Endothelial cell of umbilical vein (primary cell): ENCODE measurements at regions not wholly inside any gene's neighbourhood (a gene's known extent, or its start where the extent isn't known, plus 50 kb on each side); places are given as distances from the start of the nearest gene placed in this dataset.

ENCODE experiments used
- BruUV-seq: library from RNA; stranded (reverse); fragments of 400-500 nt; replicated peaks from 2 replicates; lab custom pipeline; 2021; lab: Mats Ljungman, UMichigan
- CTCF ChIA-PET: fragments of 300-600, 350-600 bp; sonication (Branson Sonifier 250); formaldehyde crosslinking; loops from one replicate; lab custom pipeline; 2021; ENCODE audit warnings: antibody characterized with exemption, inconsistent platforms; lab: Charles Lee
- POLR2A ChIA-PET: fragments of 300-600, 350-600 bp; sonication (Branson Sonifier 250); formaldehyde crosslinking; loops from one replicate; lab custom pipeline; 2021; ENCODE audit warnings: antibody characterized with exemption, inconsistent platforms; lab: Charles Lee
- DNase-seq: peaks from one replicate; pipeline ENCODE4 v3.0.0-alpha.2; 2011; ENCODE audit warnings: low read depth, low spot score
- FAIRE-seq: peaks from 2 replicates; lab custom pipeline; 2011; peaks lifted over from hg19 to GRCh38; lab: Jason Lieb, UNC
- H2AFZ ChIP-seq: 2 replicates; pipeline ENCODE4 v1.6.0; 2012; ENCODE audit warnings: low read depth, low read length, control low read depth, inconsistent platforms
- H3K27ac ChIP-seq: 2 replicates; pipeline ENCODE4 v1.5.1; 2011; ENCODE audit warnings: low read depth, mild to moderate bottlenecking, control low read depth, low read length, moderate library complexity; ENCODE audit not compliant: insufficient read depth
- H3K27me3 ChIP-seq, 2 experiments: 2 replicates each; pipeline versions ENCODE4 v1.6.0 to v1.6.1; 2011; ENCODE audit warnings: low read length in 2 of 2, mixed read lengths in 1 of 2; ENCODE audit not compliant: control insufficient read depth in 2 of 2, insufficient read depth in 2 of 2
- H3K36me3 ChIP-seq, 2 experiments: 2 replicates in 1 of 2; 3 replicates in 1 of 2; pipeline ENCODE4 v1.5.1; 2011; ENCODE audit warnings: low read length in 2 of 2, mild to moderate bottlenecking in 1 of 2, moderate library complexity in 1 of 2; ENCODE audit not compliant: control insufficient read depth in 2 of 2, insufficient read depth in 2 of 2; ENCODE audit errors: extremely low read depth in 1 of 2
- H3K4me1 ChIP-seq: 3 replicates; pipeline ENCODE4 v1.5.1; 2011; ENCODE audit warnings: mild to moderate bottlenecking, low read length; ENCODE audit not compliant: control insufficient read depth, insufficient read depth; ENCODE audit errors: extremely low read depth
- H3K4me2 ChIP-seq: 2 replicates; pipeline ENCODE4 v1.6.1; 2011; ENCODE audit warnings: low read length, control low read depth, mixed read lengths; ENCODE audit not compliant: insufficient read depth
- H3K4me3 ChIP-seq, 3 experiments: fragments of 200-600 bp in 1 of 3; sonication (generic), shearing (Covaris generic) in 1 of 3; replicated peaks in 1 of 3; 2 replicates each; pipeline ENCODE4 v1.5.1; 2011 to 2016; ENCODE audit warnings: control low read depth in 3 of 3, low read length in 3 of 3, mild to moderate bottlenecking in 2 of 3, inconsistent platforms in 1 of 3, low read depth in 1 of 3, moderate library complexity in 1 of 3; ENCODE audit not compliant: insufficient read depth in 1 of 3
- H3K79me2 ChIP-seq: 2 replicates; pipeline ENCODE4 v1.6.0; 2012; ENCODE audit warnings: low read length, inconsistent platforms; ENCODE audit not compliant: control insufficient read depth, insufficient read depth
- H3K9ac ChIP-seq: replicated peaks from 2 replicates; pipeline ENCODE3; 2011; ENCODE audit warnings: low read length, control low read depth; ENCODE audit not compliant: insufficient read depth; ENCODE audit errors: extremely low read depth
- H3K9me1 ChIP-seq: replicated peaks from 3 replicates; pipeline ENCODE4 v1.6.0; 2011; ENCODE audit warnings: mild to moderate bottlenecking, low read length; ENCODE audit not compliant: control insufficient read depth, insufficient read depth; ENCODE audit errors: extremely low read depth
- H3K9me3 ChIP-seq: replicated peaks from 2 replicates; pipeline ENCODE4 v1.5.1; 2012; ENCODE audit warnings: low read length, inconsistent platforms; ENCODE audit not compliant: control insufficient read depth, insufficient read depth
- H4K20me1 ChIP-seq: replicated peaks from 2 replicates; pipeline ENCODE3; 2011; ENCODE audit warnings: mild to moderate bottlenecking, low read length; ENCODE audit not compliant: control insufficient read depth, insufficient read depth; ENCODE audit errors: extremely low read depth
- CTCF ChIP-seq, 2 donors: IDR thresholded peaks; 1 replicate in 1 of 2; 2 replicates in 1 of 2; pipeline ENCODE4 v1.5.1; 2011; ENCODE audit warnings: low read length in 2 of 2, mild to moderate bottlenecking in 2 of 2, moderate library complexity in 2 of 2, control low read depth in 1 of 2, inconsistent platforms in 1 of 2, low read depth in 1 of 2; ENCODE audit not compliant: insufficient read depth in 1 of 2; ENCODE audit errors: extremely low read depth in 1 of 2
- EZH2 ChIP-seq: IDR thresholded peaks from 2 replicates; pipeline ENCODE4 v1.6.1; 2012; ENCODE audit warnings: borderline replicate concordance, low read depth, mild to moderate bottlenecking, moderate library complexity, low read length, inconsistent platforms; ENCODE audit not compliant: severe bottlenecking
- FOS ChIP-seq: IDR thresholded peaks from 2 replicates; pipeline ENCODE4 v1.6.1; 2011; ENCODE audit warnings: mild to moderate bottlenecking, low read length, moderate library complexity, borderline replicate concordance; ENCODE audit not compliant: insufficient read depth
- GATA2 ChIP-seq: IDR thresholded peaks from 2 replicates; pipeline ENCODE4 v1.7.0; 2011; ENCODE audit warnings: low read depth, mild to moderate bottlenecking, moderate library complexity, mixed read lengths, low read length; ENCODE audit not compliant: insufficient read length, insufficient read depth
- JUN ChIP-seq: IDR thresholded peaks from 2 replicates; pipeline ENCODE4 v1.6.1; 2011; ENCODE audit warnings: borderline replicate concordance, low read depth; ENCODE audit not compliant: insufficient read length, insufficient read depth
- MAX ChIP-seq: IDR thresholded peaks from 2 replicates; pipeline ENCODE4 v1.6.1; 2011; ENCODE audit not compliant: insufficient read depth, insufficient read length
- MYC ChIP-seq: IDR thresholded peaks from one replicate; pipeline ENCODE4 v1.6.1; 2011; ENCODE audit warnings: mild to moderate bottlenecking, low read depth, low read length
- POLR2A ChIP-seq: IDR thresholded peaks from 2 replicates; pipeline ENCODE4 v1.6.1; 2012; ENCODE audit warnings: low read depth, mild to moderate bottlenecking, control low read depth, low read length
- POLR2AphosphoS5 ChIP-seq: IDR thresholded peaks from 2 replicates; pipeline ENCODE4 v1.6.1; 2012; ENCODE audit warnings: low read depth, mild to moderate bottlenecking, control low read depth, low read length, moderate library complexity; ENCODE audit not compliant: insufficient read depth
- dilution Hi-C: fragments of 300-500 bp; cut with MboI; formaldehyde crosslinking; loops from one replicate; pipeline ENCODE4 v1.15.0; 2019; ENCODE audit warnings: low sequenced_read_pairs; ENCODE audit not compliant: extremely low pct_ligation_motif_present
- intact Hi-C: fragments of 100-400 bp; cut with micrococcal nuclease; formaldehyde crosslinking; loops from one replicate; pipeline ENCODE4 v1.10.0; 2022

GRCh38 chr2:64259312-64259711 is 115.1 kb upstream of the PELI1 start:
- POLR2A ChIA-PET: no interaction called here
- H4K20me1 ChIP-seq: no peaks in the 10 kb centered on the region
- TF ChIP-seq GATA2: no peak
- TF ChIP-seq CTCF (IDR thresholded peaks at IDR 0.05; ENCODE audit: extremely low read depth in 1 of 2, insufficient read depth in 1 of 2, low read depth in 1 of 2, low read length in 2 of 2): no peak
- no peak for TF ChIP-seq POLR2AphosphoS5
- TF ChIP-seq EZH2: no peak
- no peak for TF ChIP-seq MAX
- TF ChIP-seq MYC: no peak
- TF ChIP-seq JUN: no peak
- no peak for TF ChIP-seq FOS
- TF ChIP-seq POLR2A: no peak
- DNase-seq (peak; percentile 36), FAIRE-seq (no peak)
- no peaks in the 10 kb centered on the region for H3K27me3 ChIP-seq
- H3K4me2 ChIP-seq: no peak overlapping the region
- CTCF ChIA-PET: interaction anchor here (1.3 kb wide), 1 partner anchor 9 kb away, joined by 3 read pairs; no protein-coding TSS in a partner anchor
- dilution Hi-C loops: no loop called here
- peaks cover 43% of the 10 kb centered on the region for H3K4me1 ChIP-seq
- BruUV-seq: no TSS peak
- no peak overlapping the region for H2AFZ ChIP-seq
- H3K79me2 ChIP-seq: no peaks in the 10 kb centered on the region
- no peak overlapping the region for H3K9ac ChIP-seq
- no peak overlapping the region for H3K27ac ChIP-seq
- H3K9me1 ChIP-seq: no peaks in the 10 kb centered on the region
- intact Hi-C loops: no loop called here
- no peak overlapping the region for H3K4me3 ChIP-seq
- no peaks in the 10 kb centered on the region for H3K9me3 ChIP-seq
- H3K36me3 ChIP-seq: no peaks in the 10 kb centered on the region
